ENCODE measurements at regions not wholly inside any gene's neighbourhood (a gene's known extent, or its start where the extent isn't known, plus 50 kb on each side); places are given as distances from the start of the nearest gene placed in this dataset.

- TF ChIP-seq CTCF (IDR thresholded peaks at IDR 0.05; ENCODE audit: insufficient read depth, low read length) (no peak), POLR2AphosphoS5 (IDR thresholded peaks at IDR 0.05; ENCODE audit: low read depth) (no peak), GABPA (IDR thresholded peaks at IDR 0.05; ENCODE audit: low read depth) (no peak)
Measured at GRCh38 chr4:138107023-138107422, 135.1 kb downstream of the SLC7A11 start.
